Bronchial epithelial cell (primary cell): ENCODE measurements at regions not wholly inside any gene's neighbourhood (a gene's known extent, or its start where the extent isn't known, plus 50 kb on each side); places are given as distances from the start of the nearest gene placed in this dataset.
"Not testable (repeated sequence)": the region's sequence is repeated elsewhere in the genome, so short reads cannot be mapped to it uniquely, and the experiment has no call there.

ENCODE experiments used
- DNase-seq: peaks from one replicate; pipeline ENCODE4 v3.0.0-alpha.2; 2010; ENCODE audit warnings: low read depth
- FAIRE-seq: peaks from 2 replicates; lab custom pipeline; 2011; peaks lifted over from hg19 to GRCh38; lab: Jason Lieb, UNC
- H3K27me3 ChIP-seq: 2 replicates; pipeline ENCODE4 v1.5.1; 2011; ENCODE audit warnings: low read length; ENCODE audit not compliant: control insufficient read depth, insufficient read depth
- H3K36me3 ChIP-seq: 2 replicates; pipeline ENCODE4 v1.5.1; 2011; ENCODE audit warnings: low read length; ENCODE audit not compliant: control insufficient read depth, insufficient read depth
- H3K4me3 ChIP-seq: 2 replicates; pipeline ENCODE4 v1.5.1; 2011; ENCODE audit warnings: mild to moderate bottlenecking, low read depth, low read length, control low read depth
- TF ChIP-seq, protein P1 (sequence below): IDR thresholded peaks from 2 replicates; pipeline ENCODE4 v1.5.1; 2011; ENCODE audit warnings: mild to moderate bottlenecking, moderate library complexity, low read length, control low read depth, inconsistent platforms; ENCODE audit not compliant: insufficient read depth, severe bottlenecking

DNA sequence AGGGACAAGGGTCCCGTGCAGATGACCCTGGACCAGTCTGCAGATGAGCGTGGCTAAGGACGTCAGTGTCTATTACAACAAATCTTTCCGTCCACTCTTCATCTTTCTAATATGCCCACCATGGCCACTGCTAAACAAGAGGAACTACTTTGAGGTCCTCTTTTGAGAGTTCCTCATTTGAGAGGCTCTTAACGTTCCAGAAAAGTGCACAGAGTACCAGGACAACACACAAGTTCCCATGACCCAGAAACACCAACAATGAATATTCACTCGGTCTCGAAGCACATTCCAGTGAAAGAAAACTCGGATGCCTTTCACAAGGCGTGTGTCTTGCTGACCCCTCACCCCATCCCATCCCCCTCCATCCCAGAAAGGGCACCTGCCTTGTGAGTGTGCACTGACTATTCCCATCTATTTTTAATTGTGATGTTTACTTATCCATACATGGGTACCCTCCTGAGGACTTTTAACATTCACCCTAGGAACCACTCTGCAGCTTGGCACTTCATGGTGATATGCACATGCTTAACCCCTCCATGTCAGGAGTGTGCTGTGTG, 157.0 kb downstream of the SHANK2 start:
- TF ChIP-seq, protein P1, sequence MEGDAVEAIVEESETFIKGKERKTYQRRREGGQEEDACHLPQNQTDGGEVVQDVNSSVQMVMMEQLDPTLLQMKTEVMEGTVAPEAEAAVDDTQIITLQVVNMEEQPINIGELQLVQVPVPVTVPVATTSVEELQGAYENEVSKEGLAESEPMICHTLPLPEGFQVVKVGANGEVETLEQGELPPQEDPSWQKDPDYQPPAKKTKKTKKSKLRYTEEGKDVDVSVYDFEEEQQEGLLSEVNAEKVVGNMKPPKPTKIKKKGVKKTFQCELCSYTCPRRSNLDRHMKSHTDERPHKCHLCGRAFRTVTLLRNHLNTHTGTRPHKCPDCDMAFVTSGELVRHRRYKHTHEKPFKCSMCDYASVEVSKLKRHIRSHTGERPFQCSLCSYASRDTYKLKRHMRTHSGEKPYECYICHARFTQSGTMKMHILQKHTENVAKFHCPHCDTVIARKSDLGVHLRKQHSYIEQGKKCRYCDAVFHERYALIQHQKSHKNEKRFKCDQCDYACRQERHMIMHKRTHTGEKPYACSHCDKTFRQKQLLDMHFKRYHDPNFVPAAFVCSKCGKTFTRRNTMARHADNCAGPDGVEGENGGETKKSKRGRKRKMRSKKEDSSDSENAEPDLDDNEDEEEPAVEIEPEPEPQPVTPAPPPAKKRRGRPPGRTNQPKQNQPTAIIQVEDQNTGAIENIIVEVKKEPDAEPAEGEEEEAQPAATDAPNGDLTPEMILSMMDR: no peak
- no peak for DNase-seq

DNA sequence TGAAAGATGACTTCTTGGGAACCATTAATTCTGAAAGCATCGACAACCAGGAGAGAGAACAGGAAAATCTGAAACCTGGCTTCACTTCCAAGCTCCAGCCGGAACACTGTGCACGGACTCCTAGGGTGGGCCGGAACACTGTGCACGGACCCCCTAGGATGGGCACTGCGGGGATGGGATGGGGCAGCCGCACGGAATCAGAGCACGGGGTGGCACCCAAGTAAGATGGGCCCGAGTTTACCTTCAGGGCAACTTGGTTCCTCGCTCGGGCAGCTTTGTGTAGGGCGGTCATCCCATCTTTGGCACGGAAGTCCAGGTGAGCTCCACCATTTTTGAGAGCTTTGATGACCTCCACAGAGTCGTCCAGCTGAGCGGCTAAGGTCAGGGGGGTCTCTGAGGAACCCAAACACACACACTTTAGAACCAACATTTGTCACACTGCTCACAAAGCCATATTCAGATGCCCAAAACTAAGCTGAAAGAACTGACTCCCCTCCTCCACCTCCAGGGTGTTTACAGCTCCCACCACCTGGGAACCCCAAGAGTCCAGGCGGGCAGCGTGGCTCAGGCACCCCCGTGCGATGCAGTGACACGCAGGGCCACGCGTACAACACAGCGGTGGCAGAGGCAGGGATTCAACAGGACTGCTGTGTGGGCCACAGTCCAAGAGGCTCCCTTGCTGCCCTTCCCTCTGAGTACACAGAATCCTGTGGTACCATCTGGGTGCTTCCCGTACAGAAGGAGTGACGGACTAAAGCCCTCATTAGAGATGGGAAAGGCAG, 157.9 kb downstream of the SHANK2 start:
- DNase-seq: no peak
- H3K27me3 ChIP-seq: no peaks in the 10 kb centered on the region
- H3K36me3 ChIP-seq: peaks cover 4% of the 10 kb centered on the region
- no peak overlapping the region for H3K4me3 ChIP-seq
- TF ChIP-seq, protein P1: no peak
- FAIRE-seq: no peak

More for the DNA sequence above, 157.0 kb downstream of the SHANK2 start:
- peaks cover 4% of the 10 kb centered on the region for H3K36me3 ChIP-seq
- H3K27me3 ChIP-seq: no peaks in the 10 kb centered on the region
- H3K4me3 ChIP-seq: no peak overlapping the region
- peak; percentile 13 for FAIRE-seq

DNA sequence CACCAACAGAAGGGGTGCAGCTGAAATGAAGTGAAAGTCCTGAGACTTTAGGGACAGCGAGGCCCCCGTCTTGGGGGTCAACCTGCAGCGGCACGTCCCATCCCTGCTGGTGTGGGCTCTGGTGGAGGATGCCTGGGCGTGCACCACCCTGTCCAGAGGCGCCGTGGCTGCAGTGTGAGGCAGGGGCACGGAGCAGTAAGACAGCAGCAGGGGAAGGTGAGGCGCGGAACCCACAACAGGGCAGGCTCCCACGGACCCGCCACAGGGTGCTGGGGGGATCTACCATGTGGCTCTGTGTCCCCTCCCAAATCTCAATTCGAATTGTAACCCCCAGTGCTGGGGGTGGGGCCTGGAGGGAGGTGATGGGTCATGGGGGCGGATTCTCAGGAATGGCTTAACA, 158.6 kb downstream of the SHANK2 start:
- TF ChIP-seq, protein P1: no peak
- H3K4me3 ChIP-seq: no peak overlapping the region
- FAIRE-seq (no peak), DNase-seq (no peak)
- H3K36me3 ChIP-seq: peaks cover 5% of the 10 kb centered on the region
- no peaks in the 10 kb centered on the region for H3K27me3 ChIP-seq

DNA sequence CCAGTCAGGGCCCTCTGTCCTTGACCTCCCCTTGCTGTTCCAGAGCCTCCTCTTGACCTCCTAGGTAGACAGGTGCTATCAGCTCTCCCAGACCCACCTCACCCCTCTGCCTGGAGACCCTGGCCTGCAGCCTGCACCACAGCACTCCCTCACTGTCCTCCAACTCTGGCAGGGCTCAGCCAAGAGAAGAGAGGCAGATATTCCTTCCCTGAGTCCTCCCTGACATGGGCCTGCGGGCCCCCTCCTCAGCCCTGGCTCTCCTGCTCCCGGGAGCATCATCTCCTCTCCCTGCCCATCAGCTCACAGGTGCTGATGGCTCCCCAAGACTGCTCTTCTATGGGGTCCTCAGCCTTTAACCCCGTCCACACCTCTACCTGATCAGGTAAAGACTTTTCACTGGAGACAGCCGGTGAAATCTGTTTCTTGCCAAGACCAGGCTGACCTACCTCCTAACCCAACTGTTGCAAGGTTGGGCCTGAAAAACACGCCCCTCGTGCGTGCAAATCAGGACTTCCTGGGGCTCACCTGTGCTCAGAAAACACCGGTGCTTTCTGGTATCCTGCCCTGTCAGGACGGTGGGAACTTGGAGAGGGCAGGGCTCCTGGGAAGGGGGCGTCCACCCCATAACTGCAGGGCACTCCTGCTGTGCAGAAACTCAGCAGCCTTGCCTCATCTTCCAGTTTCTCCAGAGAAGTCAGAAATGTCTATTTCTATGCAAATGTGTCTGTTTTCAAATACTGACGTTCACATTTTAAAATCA, 160.7 kb downstream of the SHANK2 start:
- FAIRE-seq (no peak), DNase-seq (no peak)
- Histone ChIP-seq H3K4me3 (no peak overlapping the region), H3K27me3 (no peaks in the 10 kb centered on the region), H3K36me3 (peaks cover 5% of the 10 kb centered on the region)
- TF ChIP-seq, protein P1: no peak

DNA sequence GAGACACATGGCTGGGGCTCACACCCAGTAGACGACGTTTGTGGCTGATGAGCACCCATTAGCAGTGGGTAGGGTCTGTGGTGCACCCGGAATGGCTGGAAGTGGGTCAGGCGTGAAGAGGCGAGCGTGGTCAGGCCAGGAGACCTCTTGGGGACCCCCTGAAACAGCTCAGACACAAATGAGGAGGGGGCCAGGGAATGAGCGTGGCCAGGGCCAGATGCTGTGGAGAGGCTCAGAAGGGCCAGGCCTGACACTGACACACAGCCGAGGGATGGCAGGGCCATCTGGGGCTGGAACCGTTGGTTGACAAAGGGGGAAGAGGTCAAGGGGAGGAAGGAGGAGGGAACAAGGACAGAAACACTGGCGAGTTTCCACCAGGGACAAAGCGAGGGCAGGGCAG, 162.8 kb downstream of the SHANK2 start:
- no peak for FAIRE-seq
- no peak for DNase-seq

DNA sequence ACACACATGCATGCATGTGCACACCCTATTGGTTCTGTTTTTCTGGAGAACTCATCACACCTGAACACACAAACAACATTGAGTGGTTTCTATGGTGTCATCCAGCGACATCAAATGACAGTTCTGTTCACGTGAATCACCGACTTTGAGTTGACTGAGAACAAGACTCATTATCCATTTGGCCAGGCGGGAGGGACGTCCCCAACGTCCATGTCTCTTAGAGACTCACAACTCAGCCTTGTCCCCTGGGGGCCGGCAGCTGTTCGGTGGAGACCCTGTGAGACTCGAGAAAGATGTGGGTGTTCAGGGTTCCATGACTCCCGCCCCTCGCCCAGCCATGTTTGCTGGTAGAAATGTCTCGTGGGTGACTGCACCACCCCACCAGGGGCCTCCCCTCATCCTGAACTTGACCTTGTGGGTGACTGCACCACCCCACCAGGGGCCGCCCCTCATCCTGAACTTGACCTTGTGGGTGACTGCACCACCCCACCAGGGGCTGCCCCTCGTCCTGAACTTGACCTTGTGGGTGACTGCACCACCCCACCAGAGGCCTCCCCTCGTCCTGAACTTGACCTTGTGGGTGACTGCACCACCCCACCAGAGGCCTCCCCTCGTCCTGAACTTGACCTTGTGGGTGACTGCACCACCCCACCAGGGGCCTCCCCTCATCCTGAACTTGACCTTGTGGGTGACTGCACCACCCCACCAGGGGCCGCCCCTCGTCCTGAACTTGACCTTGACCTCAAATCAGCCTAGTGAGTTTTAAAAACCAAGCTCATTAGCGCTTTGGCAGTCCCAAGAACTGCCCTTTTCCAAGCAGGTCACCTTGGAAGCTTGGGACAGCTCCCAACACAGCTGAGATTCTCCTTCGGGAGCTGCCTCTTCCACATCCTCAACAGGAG, 163.8 kb downstream of the SHANK2 start:
- not testable (repeated sequence) for H3K4me3 ChIP-seq, FAIRE-seq, H3K36me3 ChIP-seq, DNase-seq, H3K27me3 ChIP-seq

More for the DNA sequence above, 162.8 kb downstream of the SHANK2 start:
- no peaks in the 10 kb centered on the region for H3K27me3 ChIP-seq
- TF ChIP-seq, protein P1: no peak
- no peak overlapping the region for H3K4me3 ChIP-seq
- H3K36me3 ChIP-seq: peaks cover 5% of the 10 kb centered on the region
